HG03159 (cell line): ENCODE measurements at regions not wholly inside any gene's neighbourhood (a gene's known extent, or its start where the extent isn't known, plus 50 kb on each side); places are given as distances from the start of the nearest gene placed in this dataset.

ENCODE experiments used
- ATAC-seq: cut with Tn5 transposase; IDR thresholded peaks from one replicate; pipeline ENCODE4 v1.9.1; 2021; ENCODE audit warnings: mild to moderate bottlenecking, moderate library complexity; ENCODE audit not compliant: unreplicated experiment

DNA sequence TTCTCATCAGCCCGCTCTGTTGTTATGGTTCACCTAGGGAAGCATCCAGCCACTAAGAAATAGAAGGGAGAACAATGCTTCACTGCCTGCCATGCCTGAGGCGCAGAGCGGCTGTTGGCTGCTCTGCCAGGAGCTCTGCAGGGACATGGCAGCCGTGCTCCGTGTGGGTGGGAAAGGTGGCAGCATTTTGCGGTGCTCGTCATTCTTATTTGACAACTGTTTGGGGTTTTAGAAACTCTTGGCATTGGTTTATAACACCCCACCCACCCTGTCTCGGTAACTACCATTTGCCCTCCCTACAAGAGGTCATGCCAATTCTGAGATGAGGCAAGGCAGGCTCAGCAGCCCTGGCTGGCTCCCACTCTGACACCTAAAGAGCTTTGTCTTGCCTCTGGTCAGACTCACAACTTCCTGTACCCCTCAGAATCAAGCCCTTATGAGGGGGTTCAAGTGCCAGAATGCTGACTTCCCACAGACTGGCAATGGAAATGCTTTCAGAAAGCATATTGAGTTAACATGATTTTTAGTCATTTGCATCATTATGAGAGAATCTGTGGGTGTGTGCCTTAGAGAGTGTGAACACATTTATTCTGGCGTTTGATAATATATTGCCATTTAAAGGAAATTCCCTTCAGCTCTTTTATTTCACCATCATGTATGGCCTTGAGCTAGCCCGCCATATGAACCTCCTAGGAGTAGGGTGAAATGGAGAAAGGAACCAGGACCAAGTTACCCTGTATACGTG lies 288.0 kb upstream of the ANKRD55 start:
- no peak for ATAC-seq

DNA sequence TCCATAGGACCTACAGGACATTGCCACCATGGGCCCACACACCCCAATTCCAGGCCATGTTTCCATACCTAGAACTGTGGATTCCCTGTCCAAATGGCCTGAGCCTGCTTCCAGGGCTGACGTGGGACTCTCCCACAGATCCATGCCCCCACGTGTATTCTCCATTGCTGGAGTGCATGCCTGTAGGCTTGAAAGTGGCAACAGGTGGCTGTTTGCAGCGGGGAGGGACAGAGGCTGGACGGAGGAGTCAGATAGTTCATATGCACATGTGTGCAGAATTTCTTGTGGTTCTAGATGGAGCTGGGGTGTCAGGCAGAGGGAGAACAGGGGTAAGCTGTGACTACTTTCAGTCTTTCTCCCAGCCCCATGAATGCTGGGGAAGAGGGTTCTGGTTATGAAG lies 285.7 kb upstream of the ANKRD55 start:
- no peak for ATAC-seq

DNA sequence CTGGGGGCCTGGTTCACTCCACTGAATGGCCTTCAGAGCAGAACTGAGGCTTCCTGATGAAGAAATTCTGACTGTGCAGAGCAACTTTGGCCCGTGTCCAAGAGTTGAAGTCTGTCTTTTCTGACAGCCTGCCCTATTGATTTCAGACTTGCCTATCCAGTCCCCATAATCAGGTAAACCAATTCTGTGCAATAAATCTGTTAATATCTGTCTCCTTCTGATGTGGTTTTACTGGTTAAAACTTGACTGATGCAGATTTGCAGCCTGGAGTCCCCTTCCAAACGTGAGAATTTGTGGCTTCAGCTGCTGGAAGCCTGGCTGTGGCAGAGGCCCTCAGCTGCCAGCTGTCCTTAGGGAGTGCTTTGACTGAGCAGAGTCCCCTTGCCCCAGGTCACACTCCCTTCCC lies 283.9 kb upstream of the ANKRD55 start:
- no peak for ATAC-seq

DNA sequence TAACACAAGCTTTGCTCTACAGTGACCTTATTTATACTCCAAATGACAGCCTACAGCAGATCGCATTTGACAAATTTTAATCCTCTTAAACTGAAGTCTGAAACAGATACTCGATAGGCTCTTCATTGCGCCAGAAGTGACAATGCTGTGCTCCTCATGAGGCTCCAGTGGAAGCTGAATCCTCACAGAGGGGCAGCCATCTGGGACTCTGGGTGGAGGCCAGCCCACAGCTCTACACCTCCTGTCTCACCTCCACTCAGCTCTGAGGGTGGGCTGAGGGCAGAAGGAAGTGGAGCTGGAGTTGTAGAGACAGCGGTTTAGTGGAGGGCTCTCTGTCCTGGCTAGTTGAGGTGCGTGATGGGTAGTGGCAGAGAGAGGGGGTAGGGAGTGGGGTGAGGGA lies 283.3 kb upstream of the ANKRD55 start:
- ATAC-seq = no peak

GRCh38 chr5:56516035-56516434 lies 282.9 kb upstream of the ANKRD55 start:
- no peak for ATAC-seq

DNA sequence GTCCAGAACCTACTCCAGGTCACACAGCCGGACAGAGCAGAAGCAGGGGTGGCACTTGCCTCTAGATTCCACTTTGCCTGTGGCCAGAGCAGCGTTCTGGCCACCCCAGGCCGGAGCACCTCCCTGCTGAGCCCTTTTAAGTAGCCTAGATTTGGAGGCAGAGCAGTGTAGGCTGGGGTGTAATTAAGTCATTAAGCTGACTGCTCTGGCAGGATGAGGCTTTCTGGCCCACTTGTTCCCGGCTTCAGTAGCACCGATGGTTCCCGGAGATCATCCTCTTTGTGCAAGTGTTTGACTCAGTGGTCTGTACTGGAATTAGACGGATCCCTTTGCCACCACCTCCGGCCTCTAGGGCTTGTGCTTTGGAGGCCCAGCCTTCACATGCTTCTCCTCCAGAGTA lies 281.9 kb upstream of the ANKRD55 start:
- ATAC-seq = no peak

- no peak for ATAC-seq
Observed at GRCh38 chr5:56514245-56514644, 281.1 kb upstream of the ANKRD55 start.

DNA sequence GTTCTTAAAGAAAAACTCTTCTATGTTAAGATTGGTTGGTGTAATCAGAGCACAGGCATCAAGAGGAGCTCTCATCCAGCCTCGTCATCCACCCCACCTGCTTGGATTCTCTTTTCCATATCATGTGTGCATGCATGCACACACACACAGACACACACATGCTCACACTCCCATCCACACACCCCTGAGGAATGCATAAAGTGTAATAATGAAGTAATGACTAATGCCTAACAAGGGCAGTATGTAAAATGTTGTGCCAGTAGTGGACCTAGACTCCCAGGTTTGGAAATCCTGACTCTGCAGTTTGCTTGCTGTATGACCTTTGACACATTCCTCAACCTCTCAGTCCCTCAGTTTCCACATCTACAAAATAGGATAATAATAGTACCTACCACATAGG lies 280.0 kb upstream of the ANKRD55 start:
- ATAC-seq = no peak

- ATAC-seq = no peak
Observed at GRCh38 chr5:56512313-56512996, 279.3 kb upstream of the ANKRD55 start.

GRCh38 chr5:56511326-56511841 lies 278.3 kb upstream of the ANKRD55 start:
- ATAC-seq = no peak

GRCh38 chr5:56508249-56508648 lies 275.1 kb upstream of the ANKRD55 start:
- ATAC-seq = no peak

- ATAC-seq = no peak
Observed at GRCh38 chr5:56507351-56507930, 274.3 kb upstream of the ANKRD55 start.

DNA sequence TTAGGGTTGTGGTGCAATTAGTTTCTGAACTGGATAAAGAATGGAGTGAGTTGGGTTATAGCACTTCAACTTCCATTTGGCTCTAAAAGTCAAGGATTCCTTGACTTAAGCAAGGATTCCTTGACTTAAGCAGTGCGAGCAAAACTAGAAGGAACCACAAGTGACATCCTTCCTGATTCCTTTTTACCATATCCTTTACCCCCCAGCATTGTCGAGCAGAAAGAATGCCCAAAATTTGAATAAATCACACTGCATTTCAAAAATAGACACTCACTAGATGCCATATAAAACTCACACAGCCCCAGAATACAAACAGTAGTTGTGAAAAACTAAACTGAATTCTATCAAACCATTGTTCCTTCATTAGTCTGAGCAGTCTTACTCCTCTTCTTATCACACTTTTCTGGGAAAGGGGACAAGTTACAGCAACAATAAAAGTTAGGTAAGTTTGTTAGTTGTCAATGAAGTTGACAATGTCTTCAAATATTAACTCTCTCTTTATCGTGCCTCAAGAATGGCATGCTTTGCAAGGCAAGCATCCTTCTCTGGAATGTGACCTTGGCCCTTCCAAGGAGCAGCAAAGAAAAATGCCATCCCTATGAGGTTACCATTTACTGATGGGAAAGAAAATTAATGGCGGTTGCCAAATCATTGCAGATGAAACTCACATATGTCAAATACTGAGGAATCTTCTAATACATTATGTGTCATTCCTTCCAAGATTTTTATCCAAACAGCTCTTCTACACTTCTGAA lies 273.3 kb upstream of the ANKRD55 start:
- no peak for ATAC-seq

DNA sequence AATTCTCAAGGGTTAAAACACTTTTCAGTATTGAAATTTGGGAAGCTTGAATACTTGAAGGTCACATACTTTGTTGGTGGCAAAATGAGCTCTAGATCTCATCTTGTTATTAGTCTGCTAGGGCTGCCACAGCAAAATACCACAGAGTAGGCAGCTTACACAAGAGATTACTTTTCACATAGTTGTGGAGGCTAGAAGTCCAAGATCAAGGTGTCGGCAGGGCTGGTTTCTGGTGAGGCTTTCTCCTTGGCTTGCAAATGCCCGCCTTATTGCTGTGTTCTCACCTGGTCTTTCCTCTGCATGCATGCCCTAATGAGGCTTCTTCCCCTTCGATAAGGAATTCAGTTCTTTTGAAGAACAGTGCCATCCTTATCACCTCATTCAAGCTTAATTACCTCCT lies 270.8 kb upstream of the ANKRD55 start:
- no peak for ATAC-seq

GRCh38 chr5:56501781-56502557 lies 268.8 kb upstream of the ANKRD55 start:
- no peak for ATAC-seq

GRCh38 chr5:56499901-56500300 lies 266.8 kb upstream of the ANKRD55 start:
- no peak for ATAC-seq

DNA sequence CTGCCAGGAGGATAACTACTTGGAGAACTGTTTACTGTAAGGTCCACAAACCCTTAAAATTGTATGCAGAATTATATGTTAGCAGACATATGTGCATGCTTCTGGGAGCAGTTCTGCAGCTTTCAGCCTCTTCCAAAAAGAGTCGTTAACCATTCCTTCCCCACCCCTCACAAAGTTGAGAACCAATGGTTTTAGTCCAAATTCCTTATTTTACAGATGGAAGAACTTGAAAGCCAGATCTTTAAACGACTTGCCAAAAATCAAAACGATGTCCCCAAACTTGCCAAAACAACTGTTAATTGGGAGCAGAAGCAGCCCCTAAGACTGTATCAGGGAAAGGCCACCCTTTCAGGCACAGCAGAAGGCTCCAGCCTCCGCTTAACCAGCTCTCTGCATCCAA lies 266.4 kb upstream of the ANKRD55 start:
- ATAC-seq = no peak

DNA sequence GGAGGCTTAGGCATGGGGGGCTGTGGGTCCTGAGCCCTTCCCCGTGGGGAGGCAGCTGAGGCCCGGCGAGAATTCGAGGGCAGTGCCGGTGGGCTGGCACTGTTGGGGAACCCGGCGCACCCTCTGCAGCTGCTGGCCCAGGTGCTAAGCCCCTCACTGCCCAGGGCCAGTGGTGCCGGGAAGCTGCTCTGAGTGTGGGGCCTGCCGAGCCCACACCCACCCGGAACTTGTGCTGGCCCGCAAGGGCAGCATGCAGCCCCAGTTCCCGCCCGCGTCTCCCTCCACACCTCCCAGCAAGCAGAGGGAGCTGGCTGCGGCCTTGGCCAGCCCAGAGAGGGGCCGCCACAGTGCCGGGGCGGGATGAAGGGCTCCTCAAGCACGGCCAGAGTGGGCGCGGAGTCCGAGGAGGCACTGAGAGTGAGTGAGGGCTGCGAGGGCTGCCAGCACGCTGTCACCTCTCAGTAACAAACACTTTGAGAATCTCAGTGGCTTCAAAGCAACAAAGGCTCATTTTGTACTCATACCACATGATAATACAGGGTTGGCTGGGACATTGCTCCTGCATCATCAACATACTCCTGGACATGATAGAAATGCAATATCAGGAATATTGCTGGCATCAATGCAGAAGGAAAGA lies 265.7 kb upstream of the ANKRD55 start:
- ATAC-seq = no peak

DNA sequence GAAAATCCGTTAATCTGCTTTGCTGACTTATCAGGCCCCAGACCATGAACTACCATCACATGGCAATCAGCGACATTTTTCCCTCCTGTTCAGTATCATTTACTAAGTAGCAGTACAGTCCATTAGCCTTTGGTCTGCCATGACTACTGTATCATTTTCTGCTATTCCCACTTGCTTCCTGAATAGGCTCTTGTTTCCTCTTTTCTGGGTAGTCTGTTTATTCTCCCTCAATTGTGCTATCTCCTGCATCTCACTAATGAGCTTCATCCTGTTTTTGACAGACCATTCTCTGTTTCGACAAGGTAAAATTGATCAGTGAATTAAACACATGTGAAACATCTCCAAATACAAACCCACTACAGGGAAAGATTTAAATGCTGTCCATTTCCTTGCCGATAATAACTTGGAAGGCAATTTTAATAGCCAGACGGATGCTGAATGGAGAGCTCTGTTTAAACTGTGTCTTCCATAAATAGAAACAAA lies 263.5 kb upstream of the ANKRD55 start:
- no peak for ATAC-seq

- ATAC-seq = no peak
Observed at GRCh38 chr5:56494300-56494731, 261.2 kb upstream of the ANKRD55 start.
